HG03575 (cell line): ENCODE measurements at regions not wholly inside any gene's neighbourhood (a gene's known extent, or its start where the extent isn't known, plus 50 kb on each side); places are given as distances from the start of the nearest gene placed in this dataset.

Experiments used
- ATAC-seq: cut with Tn5 transposase; IDR thresholded peaks from one replicate; pipeline ENCODE4 v1.9.1; 2021; ENCODE audit not compliant: unreplicated experiment, insufficient number of reproducible peaks, low FRiP score; ENCODE audit errors: extremely low read depth

- ATAC-seq, result peak; percentile 32
Measured at GRCh38 chr11:109972181-109972715, 120.9 kb upstream of the ZC3H12C start.

GRCh38 chr11:109972939-109973338 is 120.3 kb upstream of the ZC3H12C start:
- no peak for ATAC-seq

GRCh38 chr11:109973486-109973885 is 119.7 kb upstream of the ZC3H12C start:
- ATAC-seq, result no peak

GRCh38 chr11:109974523-109974922 is 118.7 kb upstream of the ZC3H12C start:
- no peak for ATAC-seq

- ATAC-seq, result no peak
Measured at GRCh38 chr11:109978895-109979294, 114.3 kb upstream of the ZC3H12C start.

- no peak for ATAC-seq
Measured at GRCh38 chr11:109981031-109981636, 112.1 kb upstream of the ZC3H12C start.

GRCh38 chr11:109983358-109983757 is 109.8 kb upstream of the ZC3H12C start:
- no peak for ATAC-seq

- peak; percentile 91 for ATAC-seq
Measured at GRCh38 chr11:109984634-109985289, 108.4 kb upstream of the ZC3H12C start.

- no peak for ATAC-seq
Measured at GRCh38 chr11:109986488-109986887, 106.7 kb upstream of the ZC3H12C start.

GRCh38 chr11:109991835-109992234 is 101.4 kb upstream of the ZC3H12C start:
- no peak for ATAC-seq

GRCh38 chr11:109993786-109994185 is 99.4 kb upstream of the ZC3H12C start:
- no peak for ATAC-seq

GRCh38 chr11:109994907-109995306 is 98.3 kb upstream of the ZC3H12C start:
- no peak for ATAC-seq

- ATAC-seq, result no peak
Measured at GRCh38 chr11:109996060-109996459, 97.1 kb upstream of the ZC3H12C start.

- no peak for ATAC-seq
Measured at GRCh38 chr11:109998921-109999320, 94.3 kb upstream of the ZC3H12C start.

- ATAC-seq, result peak; percentile 96
Measured at GRCh38 chr11:110000031-110000502, 93.1 kb upstream of the ZC3H12C start.

- ATAC-seq, result no peak
Measured at GRCh38 chr11:110000850-110001249, 92.3 kb upstream of the ZC3H12C start.

- ATAC-seq, result no peak
Measured at GRCh38 chr11:110003426-110003825, 89.8 kb upstream of the ZC3H12C start.

- ATAC-seq, result no peak
Measured at GRCh38 chr11:110011595-110011994, 81.6 kb upstream of the ZC3H12C start.

- no peak for ATAC-seq
Measured at GRCh38 chr11:110015695-110016094, 77.5 kb upstream of the ZC3H12C start.

- ATAC-seq, result no peak
Measured at GRCh38 chr11:110019675-110020074, 73.5 kb upstream of the ZC3H12C start.
